ENCODE measurements at regions not wholly inside any gene's neighbourhood (a gene's known extent, or its start where the extent isn't known, plus 50 kb on each side); places are given as distances from the start of the nearest gene placed in this dataset.

DNA sequence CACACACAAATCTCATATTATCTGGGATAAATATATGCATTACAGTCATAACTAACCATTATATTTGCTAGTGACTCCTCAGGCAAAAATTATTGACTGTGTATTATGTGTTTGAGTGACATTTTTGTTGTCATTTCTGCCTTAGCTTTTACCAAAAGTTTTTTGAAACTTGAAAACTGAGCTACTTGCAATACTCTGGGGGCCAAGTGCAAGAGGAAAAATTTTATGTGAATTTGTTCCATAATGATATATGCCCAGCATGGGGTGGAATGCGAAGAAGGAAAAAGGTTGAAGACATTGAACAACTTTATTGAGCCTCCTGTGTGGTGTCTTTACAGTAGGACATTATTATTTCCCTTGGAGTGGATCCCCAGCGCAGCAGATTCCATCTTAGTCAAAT, 176.8 kb upstream of the FERD3L start:
- TF ChIP-seq, protein P1, sequence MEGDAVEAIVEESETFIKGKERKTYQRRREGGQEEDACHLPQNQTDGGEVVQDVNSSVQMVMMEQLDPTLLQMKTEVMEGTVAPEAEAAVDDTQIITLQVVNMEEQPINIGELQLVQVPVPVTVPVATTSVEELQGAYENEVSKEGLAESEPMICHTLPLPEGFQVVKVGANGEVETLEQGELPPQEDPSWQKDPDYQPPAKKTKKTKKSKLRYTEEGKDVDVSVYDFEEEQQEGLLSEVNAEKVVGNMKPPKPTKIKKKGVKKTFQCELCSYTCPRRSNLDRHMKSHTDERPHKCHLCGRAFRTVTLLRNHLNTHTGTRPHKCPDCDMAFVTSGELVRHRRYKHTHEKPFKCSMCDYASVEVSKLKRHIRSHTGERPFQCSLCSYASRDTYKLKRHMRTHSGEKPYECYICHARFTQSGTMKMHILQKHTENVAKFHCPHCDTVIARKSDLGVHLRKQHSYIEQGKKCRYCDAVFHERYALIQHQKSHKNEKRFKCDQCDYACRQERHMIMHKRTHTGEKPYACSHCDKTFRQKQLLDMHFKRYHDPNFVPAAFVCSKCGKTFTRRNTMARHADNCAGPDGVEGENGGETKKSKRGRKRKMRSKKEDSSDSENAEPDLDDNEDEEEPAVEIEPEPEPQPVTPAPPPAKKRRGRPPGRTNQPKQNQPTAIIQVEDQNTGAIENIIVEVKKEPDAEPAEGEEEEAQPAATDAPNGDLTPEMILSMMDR (IDR thresholded peaks at IDR 0.05), result no peak
- TF ChIP-seq POLR2A (IDR thresholded peaks at IDR 0.05), result no peak
- no peak for TF ChIP-seq POLR2AphosphoS5 (IDR thresholded peaks at IDR 0.05)

Data from gastroesophageal sphincter (tissue), 3 donors.